OCI-LY1 (cell line): ENCODE measurements at regions not wholly inside any gene's neighbourhood (a gene's known extent, or its start where the extent isn't known, plus 50 kb on each side); places are given as distances from the start of the nearest gene placed in this dataset.

Source experiments
- CTCF ChIP-seq: fragments of 200-600 bp; sonication (generic), shearing (Covaris generic); IDR thresholded peaks from 2 replicates; pipeline ENCODE4 v1.5.1; 2017; ENCODE audit warnings: mild to moderate bottlenecking, antibody characterized with exemption, low read length, moderate library complexity, mixed read lengths
- EZH2 ChIP-seq: fragments of 200-600 bp; sonication (generic), shearing (Covaris generic); IDR thresholded peaks from 2 replicates; pipeline ENCODE4 v1.8.0; 2017; ENCODE audit warnings: borderline replicate concordance, mixed run types, mild to moderate bottlenecking, antibody characterized with exemption, low read length, moderate library complexity, mixed read lengths

GRCh38 chrX:151815398-151815797, 80.9 kb downstream of the CNGA2 start:
- TF ChIP-seq CTCF, result no peak
- TF ChIP-seq EZH2, result no peak
